ENCODE measurements at regions not wholly inside any gene's neighbourhood (a gene's known extent, or its start where the extent isn't known, plus 50 kb on each side); places are given as distances from the start of the nearest gene placed in this dataset.
"Not testable (repeated sequence)": the region's sequence is repeated elsewhere in the genome, so short reads cannot be mapped to it uniquely, and the experiment has no call there.

DNA sequence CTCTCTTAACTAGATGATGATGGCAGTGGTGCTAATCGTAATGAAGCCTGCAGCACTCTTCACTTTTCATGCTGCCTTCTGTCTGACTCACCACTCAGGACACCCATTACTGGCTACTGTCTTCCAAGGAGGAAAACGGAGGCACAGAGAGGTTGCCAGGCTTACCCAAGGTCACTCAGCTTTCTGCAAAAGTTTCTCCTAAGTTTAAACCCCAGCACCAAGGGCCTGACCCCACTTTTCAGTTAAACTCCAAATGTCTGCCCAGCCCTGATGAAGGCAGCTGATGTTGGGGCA, 78.1 kb upstream of the RUNX3 start:
- POLR2A ChIA-PET: interaction anchor here (1.5 kb wide), 1 partner anchor 14 kb away, joined by 7 read pairs; no protein-coding TSS in a partner anchor

DNA sequence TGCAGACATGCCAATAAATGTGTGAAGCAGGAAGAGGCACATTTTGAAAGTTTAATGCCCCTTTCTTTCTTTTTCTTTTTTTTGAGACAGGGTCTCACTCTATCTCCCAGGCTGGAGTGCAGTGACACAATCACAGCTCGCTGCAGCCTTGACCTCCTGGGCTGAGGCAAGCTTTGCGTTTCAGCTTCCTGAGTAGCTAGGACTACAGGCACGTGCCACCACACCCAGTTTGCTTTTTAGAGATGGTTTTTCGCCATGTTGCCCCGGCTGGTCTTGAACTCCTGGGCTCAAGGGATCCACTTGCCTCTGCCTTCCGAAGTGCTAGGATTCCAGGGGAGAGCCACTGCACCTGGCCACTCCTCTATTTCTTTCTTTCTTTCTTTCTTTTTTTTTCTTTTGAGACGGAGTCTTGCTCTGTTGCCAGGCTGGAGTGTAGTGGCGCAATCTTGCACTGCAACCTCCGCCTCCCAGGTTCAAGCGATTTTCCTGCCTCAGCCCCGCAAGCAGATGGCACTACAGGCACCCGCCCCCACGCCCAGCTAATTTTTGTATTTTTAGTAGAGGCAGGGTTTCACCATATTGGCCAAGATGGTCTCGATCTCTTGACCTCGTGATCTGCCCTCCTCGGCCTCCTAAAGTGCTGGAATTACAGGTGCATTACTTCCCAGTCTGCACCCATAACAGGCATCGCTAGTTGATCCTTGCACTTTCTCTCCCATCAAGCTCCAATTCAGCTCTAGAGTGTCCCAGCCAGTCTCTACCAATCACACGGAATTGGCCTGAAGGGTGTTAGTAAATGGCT, 77.5 kb upstream of the RUNX3 start:
- POLR2A ChIA-PET: interaction anchor here (0.8 to 0.9 kb wide), 2 partner anchors 24 to 36 kb away, joined by 3 read pairs; no protein-coding TSS in a partner anchor
- H3K27ac Mint-ChIP-seq; H3K36me3 Mint-ChIP-seq; intact Hi-C loops (cut with micrococcal nuclease); H3K27me3 Mint-ChIP-seq; H3K4me3 Mint-ChIP-seq; DNase-seq; H3K9me3 Mint-ChIP-seq: not testable (repeated sequence)
- H3K4me1 Mint-ChIP-seq (ENCODE audit: low read depth): peaks cover 64% of the 10 kb centered on the region
- CTCF ChIA-PET: interaction anchor here (0.9 to 1.4 kb wide), 3 partner anchors 29 to 75 kb away, joined by 3 to 11 read pairs (median 3); no protein-coding TSS in a partner anchor

More for the DNA sequence above, 78.1 kb upstream of the RUNX3 start:
- Mint-ChIP-seq H3K4me1 (ENCODE audit: low read depth) (peaks cover 61% of the 10 kb centered on the region), H3K36me3 (no peaks in the 10 kb centered on the region), H3K27me3 (no peaks in the 10 kb centered on the region), H3K4me3 (no peak overlapping the region), H3K9me3 (peaks cover 4% of the 10 kb centered on the region), H3K27ac (no peak overlapping the region)
- no peak for DNase-seq
- intact Hi-C loops (cut with micrococcal nuclease): no loop called here
- CTCF ChIA-PET: no interaction called here

GRCh38 chr1:25006770-25007169, 76.7 kb upstream of the RUNX3 start:
- CTCF ChIA-PET: interaction anchor here (0.9 to 1.4 kb wide), 3 partner anchors 30 to 74 kb away, joined by 3 to 11 read pairs (median 3); no protein-coding TSS in a partner anchor

DNA sequence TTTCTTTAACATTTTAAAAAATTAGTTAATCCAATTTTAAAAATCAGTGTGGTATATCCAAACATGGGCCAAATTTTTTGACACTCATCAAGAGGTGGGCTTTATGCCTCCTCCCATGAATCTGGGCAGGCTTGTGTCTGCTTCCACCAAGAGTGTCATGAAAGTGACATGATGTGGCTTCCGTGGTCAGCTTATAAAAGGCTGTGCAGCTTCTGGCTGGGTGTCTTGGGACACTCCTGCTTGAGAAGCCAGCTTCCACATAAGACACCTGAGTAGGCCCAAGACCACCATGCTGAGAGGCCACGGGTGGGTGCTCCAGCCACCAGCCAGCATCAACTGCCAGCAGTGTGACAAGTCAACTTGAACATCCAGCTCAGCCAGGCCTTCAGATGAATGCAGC, 74.3 kb upstream of the RUNX3 start:
- intact Hi-C loops (cut with micrococcal nuclease): loop anchor here (5.0 kb wide), 1 partner anchor 37 kb away; no protein-coding TSS in a partner anchor
- POLR2A ChIA-PET: interaction anchor here (1.1 kb wide), 1 partner anchor 22 kb away, joined by 3 read pairs; no protein-coding TSS in a partner anchor
- no peaks in the 10 kb centered on the region for H3K27me3 Mint-ChIP-seq
- CTCF ChIA-PET: interaction anchor here (1.1 to 1.8 kb wide), 2 partner anchors 18 to 33 kb away, joined by 4 to 9 read pairs; no protein-coding TSS in a partner anchor
- no peak overlapping the region for H3K4me3 Mint-ChIP-seq
- DNase-seq: no peak
- no peaks in the 10 kb centered on the region for H3K9me3 Mint-ChIP-seq
- H3K4me1 Mint-ChIP-seq (ENCODE audit: low read depth): peaks cover 58% of the 10 kb centered on the region
- no peak overlapping the region for H3K27ac Mint-ChIP-seq
- H3K36me3 Mint-ChIP-seq: no peaks in the 10 kb centered on the region

More at GRCh38 chr1:25006770-25007169, 76.7 kb upstream of the RUNX3 start:
- no peak for DNase-seq
- Mint-ChIP-seq H3K36me3 (no peaks in the 10 kb centered on the region), H3K9me3 (peaks cover 4% of the 10 kb centered on the region), H3K27ac (no peak overlapping the region), H3K4me1 (ENCODE audit: low read depth) (peaks cover 56% of the 10 kb centered on the region), H3K27me3 (no peaks in the 10 kb centered on the region), H3K4me3 (no peak overlapping the region)
- POLR2A ChIA-PET: interaction anchor here (0.8 to 0.9 kb wide), 2 partner anchors 25 to 35 kb away, joined by 3 read pairs; no protein-coding TSS in a partner anchor
- intact Hi-C loops (cut with micrococcal nuclease): no loop called here

DNA sequence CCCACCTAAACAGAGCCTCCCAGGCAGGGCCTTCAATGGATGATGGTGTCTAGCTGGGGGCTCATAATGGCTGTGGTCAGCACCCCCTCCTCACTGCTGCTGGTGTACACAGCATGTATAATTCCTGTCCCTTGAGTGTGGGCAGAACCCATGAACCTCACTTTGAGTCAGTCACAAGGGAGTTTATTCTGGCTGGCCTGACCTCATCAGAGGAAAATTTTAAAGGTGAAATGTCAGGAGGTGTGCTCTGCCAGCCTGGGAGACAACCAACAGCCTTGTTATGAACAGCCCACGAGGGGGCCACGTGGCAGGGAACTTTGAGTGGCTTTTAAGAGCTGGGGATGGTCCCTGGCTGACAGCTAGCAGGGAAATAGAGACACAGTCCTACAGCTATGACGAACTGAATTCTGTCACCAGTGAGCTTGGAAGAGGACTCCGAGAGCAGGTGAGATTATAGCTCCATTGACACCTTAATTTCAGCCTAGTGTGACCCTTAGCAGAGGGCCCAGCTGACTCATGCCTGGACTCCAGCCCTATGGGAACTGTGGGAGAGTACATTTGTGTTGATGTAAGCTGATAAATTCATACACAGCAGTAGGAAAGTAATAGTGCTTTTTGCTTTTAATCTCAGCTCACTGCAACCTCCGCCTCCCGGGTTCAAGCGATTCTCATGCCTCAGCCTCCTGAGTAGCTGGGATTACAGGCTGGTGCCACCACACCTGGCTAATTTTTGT, 73.5 kb upstream of the RUNX3 start:
- Mint-ChIP-seq H3K4me1 (ENCODE audit: low read depth) (peaks cover 56% of the 10 kb centered on the region), H3K27me3 (no peaks in the 10 kb centered on the region), H3K36me3 (no peaks in the 10 kb centered on the region), H3K27ac (peak overlapping the region; percentile 78), H3K9me3 (no peaks in the 10 kb centered on the region), H3K4me3 (no peak overlapping the region)
- intact Hi-C loops (cut with micrococcal nuclease): loop anchor here (1.0 to 5.0 kb wide), 2 partner anchors 27 to 36 kb away; no protein-coding TSS in a partner anchor
- peak; percentile 67 for DNase-seq
- POLR2A ChIA-PET: interaction anchor here (1.1 to 1.5 kb wide), 4 partner anchors 11 to 23 kb away, joined by 3 to 6 read pairs (median 4); no protein-coding TSS in a partner anchor
- CTCF ChIA-PET: interaction anchor here (0.7 to 1.8 kb wide), 4 partner anchors 19 to 71 kb away, joined by 3 to 9 read pairs (median 4); no protein-coding TSS in a partner anchor

DNA sequence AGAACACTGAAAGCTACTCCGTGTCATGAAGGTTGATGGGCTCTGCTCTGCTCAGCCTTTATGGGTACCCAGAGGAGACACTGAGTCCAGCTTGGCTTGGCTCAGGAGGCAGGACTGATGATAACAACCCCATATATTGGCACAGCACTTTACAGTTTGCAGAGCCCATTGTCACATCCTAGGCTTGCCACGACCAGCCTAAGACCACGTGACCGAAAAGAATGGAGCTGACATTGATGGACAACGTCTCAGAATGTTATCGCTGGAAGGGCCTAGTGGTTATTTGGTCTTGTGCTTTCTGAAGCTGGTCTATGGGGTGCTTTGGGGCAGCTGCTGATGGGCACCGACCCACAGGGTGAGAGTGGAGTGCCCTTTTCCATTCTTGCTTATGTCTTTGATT, 72.9 kb upstream of the RUNX3 start:
- H3K9me3 Mint-ChIP-seq: no peaks in the 10 kb centered on the region
- H3K27ac Mint-ChIP-seq: peak overlapping the region; percentile 78
- H3K4me3 Mint-ChIP-seq: no peak overlapping the region
- no peaks in the 10 kb centered on the region for H3K36me3 Mint-ChIP-seq
- CTCF ChIA-PET: interaction anchor here (0.7 to 1.8 kb wide), 3 partner anchors 31 to 70 kb away, joined by 3 to 9 read pairs (median 4); no protein-coding TSS in a partner anchor
- DNase-seq: no peak
- H3K4me1 Mint-ChIP-seq (ENCODE audit: low read depth): peaks cover 51% of the 10 kb centered on the region
- POLR2A ChIA-PET: interaction anchor here (1.1 to 1.5 kb wide), 3 partner anchors 11 to 20 kb away, joined by 3 to 6 read pairs (median 4); no protein-coding TSS in a partner anchor
- no peaks in the 10 kb centered on the region for H3K27me3 Mint-ChIP-seq
- intact Hi-C loops (cut with micrococcal nuclease): loop anchor here (1.0 to 5.0 kb wide), 2 partner anchors 27 to 36 kb away; no protein-coding TSS in a partner anchor

DNA sequence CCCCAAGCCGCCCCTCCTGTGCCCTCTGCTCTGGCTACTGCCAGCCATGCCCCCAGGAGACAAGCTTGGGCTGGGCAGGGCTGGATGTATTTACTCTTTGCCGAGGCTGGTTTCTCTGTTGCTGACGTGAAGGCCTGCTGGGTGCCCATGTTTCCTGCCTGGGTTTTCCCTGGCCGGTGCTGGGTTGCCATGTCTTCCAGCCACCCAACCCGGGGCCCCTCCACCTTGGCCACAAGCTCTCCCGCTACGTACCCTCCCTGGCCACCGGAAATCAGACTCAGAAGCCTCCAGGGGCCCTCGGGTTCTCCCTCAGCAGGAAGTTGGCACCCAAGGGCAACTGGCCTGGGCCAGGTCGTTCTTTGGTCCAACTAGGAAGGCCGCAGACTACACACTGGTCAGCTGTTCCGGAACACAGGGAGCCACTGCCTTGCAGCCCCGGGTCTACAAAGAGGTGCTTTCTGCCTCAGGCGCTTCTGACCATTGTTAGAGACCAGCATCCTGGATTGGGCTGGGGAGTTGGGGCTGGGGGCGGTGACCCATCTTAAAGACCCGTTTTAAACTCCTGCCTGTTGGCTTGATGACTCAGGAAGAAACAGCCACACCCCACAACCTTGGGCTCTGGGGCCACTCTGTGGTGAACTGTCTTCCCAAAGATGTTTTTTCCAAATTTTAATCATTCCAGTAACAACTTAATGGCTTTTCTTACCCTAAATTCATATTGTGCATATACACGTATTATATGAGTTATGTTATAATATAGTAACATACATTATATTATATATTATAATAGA, 71.2 kb upstream of the RUNX3 start:
- intact Hi-C loops (cut with micrococcal nuclease): loop anchor here (5.0 kb wide), 1 partner anchor 34 kb away; no protein-coding TSS in a partner anchor
- no peaks in the 10 kb centered on the region for H3K9me3 Mint-ChIP-seq
- H3K27me3 Mint-ChIP-seq: no peaks in the 10 kb centered on the region
- ChIA-PET POLR2A (no interaction called here), CTCF (no interaction called here)
- DNase-seq: peak; percentile 57
- H3K4me1 Mint-ChIP-seq (ENCODE audit: low read depth): peaks cover 48% of the 10 kb centered on the region
- H3K27ac Mint-ChIP-seq: peak overlapping the region; percentile 49
- no peak overlapping the region for H3K4me3 Mint-ChIP-seq
- peaks cover 2% of the 10 kb centered on the region for H3K36me3 Mint-ChIP-seq

GRCh38 chr1:24999906-25000305, 69.8 kb upstream of the RUNX3 start:
- no peaks in the 10 kb centered on the region for H3K9me3 Mint-ChIP-seq
- intact Hi-C loops (cut with micrococcal nuclease): loop anchor here (5.0 kb wide), 1 partner anchor 33 kb away; no protein-coding TSS in a partner anchor
- CTCF ChIA-PET: no interaction called here
- POLR2A ChIA-PET: no interaction called here
- DNase-seq: no peak
- no peak overlapping the region for H3K27ac Mint-ChIP-seq
- H3K4me1 Mint-ChIP-seq (ENCODE audit: low read depth): peaks cover 59% of the 10 kb centered on the region
- H3K4me3 Mint-ChIP-seq: no peak overlapping the region
- peaks cover 2% of the 10 kb centered on the region for H3K36me3 Mint-ChIP-seq
- H3K27me3 Mint-ChIP-seq: no peaks in the 10 kb centered on the region

DNA sequence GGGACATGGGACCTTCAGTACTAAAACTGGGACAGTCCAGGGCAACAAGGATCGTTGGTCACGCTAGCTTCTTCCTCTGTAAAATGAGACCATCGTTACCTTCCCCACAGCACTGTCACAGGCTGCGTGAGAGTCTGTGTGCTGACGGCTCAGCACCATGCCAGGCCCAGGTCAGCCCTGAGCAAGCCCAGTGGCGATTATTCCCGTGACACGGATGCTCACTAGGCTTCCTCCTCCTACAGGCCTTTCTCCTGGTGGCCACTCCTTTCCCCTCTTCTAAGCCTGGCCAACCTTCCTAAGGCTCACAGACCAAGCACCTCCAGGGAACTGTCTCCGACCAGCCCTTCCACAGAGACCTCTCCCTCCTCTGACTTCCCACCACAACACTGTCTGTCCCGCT, 69.3 kb upstream of the RUNX3 start:
- CTCF ChIA-PET: no interaction called here
- intact Hi-C loops (cut with micrococcal nuclease): no loop called here
- Mint-ChIP-seq H3K27me3 (no peaks in the 10 kb centered on the region), H3K4me3 (no peak overlapping the region), H3K36me3 (peaks cover 2% of the 10 kb centered on the region), H3K4me1 (ENCODE audit: low read depth) (peaks cover 57% of the 10 kb centered on the region), H3K27ac (no peak overlapping the region), H3K9me3 (no peaks in the 10 kb centered on the region)
- DNase-seq: no peak
- POLR2A ChIA-PET: interaction anchor here (1.4 kb wide), 1 partner anchor 23 kb away, joined by 4 read pairs; no protein-coding TSS in a partner anchor

GRCh38 chr1:24998563-24999245, 68.6 kb upstream of the RUNX3 start:
- ChIA-PET CTCF (interaction anchor here (0.7 to 1.8 kb wide), 2 partner anchors 39 to 582 kb away, joined by 4 to 9 read pairs; no protein-coding TSS in a partner anchor), POLR2A (interaction anchor here (1.4 kb wide), 1 partner anchor 24 kb away, joined by 4 read pairs; no protein-coding TSS in a partner anchor)
- DNase-seq: no peak
- Mint-ChIP-seq H3K4me1 (ENCODE audit: low read depth) (peaks cover 57% of the 10 kb centered on the region), H3K27me3 (no peaks in the 10 kb centered on the region), H3K4me3 (no peak overlapping the region), H3K27ac (no peak overlapping the region), H3K9me3 (no peaks in the 10 kb centered on the region), H3K36me3 (peaks cover 2% of the 10 kb centered on the region)
- intact Hi-C loops (cut with micrococcal nuclease): no loop called here

Measured in activated CD4-positive, alpha-beta memory T cell treated with anti-CD3 and anti-CD28 coated beads for 36 hours (primary cell).